Keratinocyte (primary cell): ENCODE measurements at regions not wholly inside any gene's neighbourhood (a gene's known extent, or its start where the extent isn't known, plus 50 kb on each side); places are given as distances from the start of the nearest gene placed in this dataset.

ENCODE experiments used
- CTCF ChIP-seq, 3 experiments: IDR thresholded peaks in 1 of 3; conservative IDR thresholded peaks in 1 of 3; optimal IDR thresholded peaks in 1 of 3; 2 replicates in 2 of 3; 3 replicates in 1 of 3; pipeline versions ENCODE3 to v1.5.1; 2011; ENCODE audit warnings: low read length in 3 of 3, mild to moderate bottlenecking in 3 of 3, moderate library complexity in 2 of 3, control low read depth in 1 of 3, inconsistent platforms in 1 of 3; ENCODE audit not compliant: insufficient read depth in 2 of 3; ENCODE audit errors: extremely low read depth in 1 of 3
- EZH2 ChIP-seq: IDR thresholded peaks from one replicate; pipeline ENCODE4 v1.6.1; 2012; ENCODE audit warnings: inconsistent platforms, mild to moderate bottlenecking, low read length, moderate library complexity

GRCh38 chr13:30079501-30079900 is 227.8 kb downstream of the KATNAL1 start:
- TF ChIP-seq CTCF (optimal IDR thresholded peaks at IDR 0.05 in 1 of 3, IDR thresholded peaks at IDR 0.05 in 1 of 3, conservative IDR thresholded peaks at IDR 0.05 in 1 of 3; ENCODE audit: extremely low read depth in 1 of 3, insufficient read depth in 2 of 3, low read length in 3 of 3), result no peak
- no peak for TF ChIP-seq EZH2
